ENCODE measurements at regions not wholly inside any gene's neighbourhood (a gene's known extent, or its start where the extent isn't known, plus 50 kb on each side); places are given as distances from the start of the nearest gene placed in this dataset.

- Histone ChIP-seq H3K27me3 (replicated peaks; ENCODE audit: insufficient read depth, low read length) (no peaks in the 10 kb centered on the region), H3K36me3 (replicated peaks; ENCODE audit: insufficient read depth, low read length) (no peaks in the 10 kb centered on the region), H2AFZ (ENCODE audit: low read length) (no peak overlapping the region), H3F3A (ENCODE audit: insufficient read depth, low read length) (no peaks in the 10 kb centered on the region), H3K79me2 (ENCODE audit: low read length) (no peaks in the 10 kb centered on the region), H3K9me3 (replicated peaks; ENCODE audit: insufficient read depth, low read length) (no peaks in the 10 kb centered on the region), H3K4me3 (ENCODE audit: low read length) (no peak overlapping the region), H3K4me2 (ENCODE audit: low read depth, low read length) (no peak overlapping the region), H4K20me1 (ENCODE audit: insufficient read depth, low read length) (no peaks in the 10 kb centered on the region), H3K9me2 (replicated peaks; ENCODE audit: insufficient read depth, low read length) (no peaks in the 10 kb centered on the region), H3K27ac (ENCODE audit: low read length) (no peak overlapping the region), H3K4me1 (ENCODE audit: low read length) (no peaks in the 10 kb centered on the region), H3K9ac (ENCODE audit: low read length) (no peak overlapping the region)
- TF ChIP-seq CTCF (IDR thresholded peaks at IDR 0.05; ENCODE audit: low read length) (no peak), EZH2 (optimal IDR thresholded peaks at IDR 0.05; ENCODE audit: low read depth, low read length) (no peak), EZH2phosphoT487 (IDR thresholded peaks at IDR 0.05; ENCODE audit: low read length) (no peak)
- DNase-seq: no peak
Measured at GRCh38 chr7:69020536-69020935, 577.7 kb upstream of the AUTS2 start.

- Histone ChIP-seq H3K4me2 (ENCODE audit: low read depth, low read length) (no peak overlapping the region), H3K9ac (ENCODE audit: low read length) (no peak overlapping the region), H4K20me1 (ENCODE audit: insufficient read depth, low read length) (no peaks in the 10 kb centered on the region), H3K27me3 (replicated peaks; ENCODE audit: insufficient read depth, low read length) (no peaks in the 10 kb centered on the region), H3K27ac (ENCODE audit: low read length) (no peak overlapping the region), H3K9me3 (replicated peaks; ENCODE audit: insufficient read depth, low read length) (no peaks in the 10 kb centered on the region), H2AFZ (ENCODE audit: low read length) (no peak overlapping the region), H3K9me2 (replicated peaks; ENCODE audit: insufficient read depth, low read length) (no peaks in the 10 kb centered on the region), H3K4me3 (ENCODE audit: low read length) (no peak overlapping the region), H3K4me1 (ENCODE audit: low read length) (no peaks in the 10 kb centered on the region), H3K36me3 (replicated peaks; ENCODE audit: insufficient read depth, low read length) (no peaks in the 10 kb centered on the region), H3K79me2 (ENCODE audit: low read length) (no peaks in the 10 kb centered on the region), H3F3A (ENCODE audit: insufficient read depth, low read length) (no peaks in the 10 kb centered on the region)
- TF ChIP-seq EZH2phosphoT487 (IDR thresholded peaks at IDR 0.05; ENCODE audit: low read length) (no peak), CTCF (IDR thresholded peaks at IDR 0.05; ENCODE audit: low read length) (no peak), EZH2 (optimal IDR thresholded peaks at IDR 0.05; ENCODE audit: low read depth, low read length) (no peak)
- DNase-seq: no peak
Measured at GRCh38 chr7:69025249-69025648, 573.0 kb upstream of the AUTS2 start.

- no peaks in the 10 kb centered on the region for H3K9me2 ChIP-seq (replicated peaks; ENCODE audit: insufficient read depth, low read length)
- no peaks in the 10 kb centered on the region for H4K20me1 ChIP-seq (ENCODE audit: insufficient read depth, low read length)
- H2AFZ ChIP-seq (ENCODE audit: low read length): no peak overlapping the region
- H3K4me1 ChIP-seq (ENCODE audit: low read length): no peaks in the 10 kb centered on the region
- no peaks in the 10 kb centered on the region for H3K36me3 ChIP-seq (replicated peaks; ENCODE audit: insufficient read depth, low read length)
- H3K4me3 ChIP-seq (ENCODE audit: low read length): no peak overlapping the region
- DNase-seq: no peak
- no peaks in the 10 kb centered on the region for H3K27me3 ChIP-seq (replicated peaks; ENCODE audit: insufficient read depth, low read length)
- H3K79me2 ChIP-seq (ENCODE audit: low read length): no peaks in the 10 kb centered on the region
- TF ChIP-seq EZH2phosphoT487 (IDR thresholded peaks at IDR 0.05; ENCODE audit: low read length): no peak
- TF ChIP-seq EZH2 (optimal IDR thresholded peaks at IDR 0.05; ENCODE audit: low read depth, low read length): no peak
- TF ChIP-seq CTCF (IDR thresholded peaks at IDR 0.05; ENCODE audit: low read length): no peak
- H3K27ac ChIP-seq (ENCODE audit: low read length): no peak overlapping the region
- no peak overlapping the region for H3K9ac ChIP-seq (ENCODE audit: low read length)
- no peak overlapping the region for H3K4me2 ChIP-seq (ENCODE audit: low read depth, low read length)
- no peaks in the 10 kb centered on the region for H3F3A ChIP-seq (ENCODE audit: insufficient read depth, low read length)
- H3K9me3 ChIP-seq (replicated peaks; ENCODE audit: insufficient read depth, low read length): no peaks in the 10 kb centered on the region
Measured at GRCh38 chr7:69032848-69033247, 565.4 kb upstream of the AUTS2 start.
